Astrocyte (in vitro differentiated cells and primary cell): ENCODE measurements at regions not wholly inside any gene's neighbourhood (a gene's known extent, or its start where the extent isn't known, plus 50 kb on each side); places are given as distances from the start of the nearest gene placed in this dataset.

Experiments
- DNase-seq: peaks from one replicate; pipeline ENCODE4 v3.0.0-alpha.2; 2010; ENCODE audit warnings: low read depth
- FAIRE-seq: peaks from 2 replicates; lab custom pipeline; 2011; peaks lifted over from hg19 to GRCh38; lab: Jason Lieb, UNC
- H2AFZ ChIP-seq: 2 replicates; pipeline ENCODE4 v1.6.0; 2012; ENCODE audit warnings: low read depth, low read length, inconsistent platforms
- H3K27ac ChIP-seq: 2 replicates; pipeline ENCODE4 v1.5.1; 2011; ENCODE audit warnings: low read depth, low read length, inconsistent platforms
- H3K27me3 ChIP-seq: 2 replicates; pipeline ENCODE4 v1.6.0; 2011; ENCODE audit warnings: low read length, inconsistent platforms; ENCODE audit not compliant: insufficient read depth
- H3K36me3 ChIP-seq: 2 replicates; pipeline ENCODE4 v1.5.1; 2011; ENCODE audit warnings: low read length, inconsistent platforms; ENCODE audit not compliant: insufficient read depth
- H3K4me1 ChIP-seq: 2 replicates; pipeline ENCODE4 v1.5.1; 2011; ENCODE audit warnings: low read length, inconsistent platforms; ENCODE audit not compliant: insufficient read depth
- H3K4me2 ChIP-seq: 2 replicates; pipeline ENCODE4 v1.6.0; 2012; ENCODE audit warnings: low read length, inconsistent platforms
- H3K4me3 ChIP-seq: 2 replicates; pipeline ENCODE4 v1.5.1; 2011; ENCODE audit warnings: low read depth, mild to moderate bottlenecking, low read length, inconsistent platforms; ENCODE audit not compliant: insufficient read depth
- H3K79me2 ChIP-seq: 2 replicates; pipeline ENCODE4 v1.6.0; 2012; ENCODE audit warnings: mild to moderate bottlenecking, low read length, inconsistent platforms; ENCODE audit not compliant: insufficient read depth
- H3K9ac ChIP-seq: 2 replicates; pipeline ENCODE4 v1.6.0; 2012; ENCODE audit warnings: mild to moderate bottlenecking, low read length, inconsistent platforms
- H3K9me3 ChIP-seq: 2 replicates; pipeline ENCODE4 v1.5.1; 2012; ENCODE audit warnings: low read depth, mild to moderate bottlenecking, low read length, inconsistent platforms; ENCODE audit not compliant: insufficient read depth
- H4K20me1 ChIP-seq: 2 replicates; pipeline ENCODE4 v1.6.0; 2012; ENCODE audit warnings: low read length, inconsistent platforms; ENCODE audit not compliant: insufficient read depth
- H3K27ac Mint-ChIP-seq: one replicate; pipeline ENCODE4 v1.8.0; 2021; ENCODE audit warnings: mild to moderate bottlenecking, mixed read lengths; ENCODE audit not compliant: unreplicated experiment
- H3K27me3 Mint-ChIP-seq: one replicate; pipeline ENCODE4 v1.8.0; 2021; ENCODE audit warnings: low read depth, mixed read lengths; ENCODE audit not compliant: unreplicated experiment
- H3K36me3 Mint-ChIP-seq: one replicate; pipeline ENCODE4 v1.8.0; 2021; ENCODE audit warnings: low read depth, mixed read lengths; ENCODE audit not compliant: unreplicated experiment
- H3K4me1 Mint-ChIP-seq: one replicate; pipeline ENCODE4 v1.8.0; 2021; ENCODE audit warnings: low read depth, mixed read lengths; ENCODE audit not compliant: unreplicated experiment
- H3K4me3 Mint-ChIP-seq: one replicate; pipeline ENCODE4 v1.8.0; 2021; ENCODE audit warnings: mild to moderate bottlenecking, moderate library complexity, mixed read lengths; ENCODE audit not compliant: unreplicated experiment
- H3K9me3 Mint-ChIP-seq: one replicate; pipeline ENCODE4 v1.8.0; 2021; ENCODE audit warnings: mild to moderate bottlenecking, mixed read lengths; ENCODE audit not compliant: unreplicated experiment
- CTCF ChIP-seq: IDR thresholded peaks from 2 replicates; pipeline ENCODE4 v1.5.1; 2011; ENCODE audit warnings: low read depth, mild to moderate bottlenecking, inconsistent platforms, low read length, moderate library complexity; ENCODE audit not compliant: insufficient read depth
- EZH2 ChIP-seq: IDR thresholded peaks from 2 replicates; pipeline ENCODE4 v1.6.1; 2012; ENCODE audit warnings: mild to moderate bottlenecking, low read length, inconsistent platforms; ENCODE audit not compliant: insufficient read depth

- no peak overlapping the region for H3K27ac Mint-ChIP-seq
- no peaks in the 10 kb centered on the region for H3K4me1 ChIP-seq
- H3K4me3 ChIP-seq = no peak overlapping the region
- H3K36me3 Mint-ChIP-seq = no peaks in the 10 kb centered on the region
- H3K27me3 Mint-ChIP-seq = peaks cover 39% of the 10 kb centered on the region
- DNase-seq (no peak), FAIRE-seq (no peak)
- H3K9me3 ChIP-seq = no peaks in the 10 kb centered on the region
- H3K9me3 Mint-ChIP-seq = peaks cover 14% of the 10 kb centered on the region
- no peak overlapping the region for H3K4me3 Mint-ChIP-seq
- H2AFZ ChIP-seq = no peak overlapping the region
- H3K79me2 ChIP-seq = no peaks in the 10 kb centered on the region
- no peaks in the 10 kb centered on the region for H3K4me1 Mint-ChIP-seq
- H3K27ac ChIP-seq = no peak overlapping the region
- no peaks in the 10 kb centered on the region for H3K36me3 ChIP-seq
- no peaks in the 10 kb centered on the region for H3K27me3 ChIP-seq
- no peak overlapping the region for H3K9ac ChIP-seq
- no peaks in the 10 kb centered on the region for H4K20me1 ChIP-seq
- TF ChIP-seq EZH2 (no peak), CTCF (no peak)
- no peak overlapping the region for H3K4me2 ChIP-seq
Observed at GRCh38 chr17:74147966-74148365, 55.5 kb upstream of the RPL38 start.

- DNase-seq = no peak
- no peak overlapping the region for H2AFZ ChIP-seq
- Mint-ChIP-seq H3K9me3 (peaks cover 10% of the 10 kb centered on the region), H3K27ac (no peak overlapping the region), H3K4me3 (no peak overlapping the region), H3K4me1 (no peaks in the 10 kb centered on the region), H3K36me3 (no peaks in the 10 kb centered on the region), H3K27me3 (peaks cover 44% of the 10 kb centered on the region)
- H3K27ac ChIP-seq = no peak overlapping the region
- H3K36me3 ChIP-seq = no peaks in the 10 kb centered on the region
- no peaks in the 10 kb centered on the region for H3K4me1 ChIP-seq
- H3K4me2 ChIP-seq = no peak overlapping the region
- H3K4me3 ChIP-seq = no peak overlapping the region
- H3K9me3 ChIP-seq = no peaks in the 10 kb centered on the region
- H3K27me3 ChIP-seq = no peaks in the 10 kb centered on the region
- no peak overlapping the region for H3K9ac ChIP-seq
- no peaks in the 10 kb centered on the region for H3K79me2 ChIP-seq
- no peak for FAIRE-seq
- H4K20me1 ChIP-seq = no peaks in the 10 kb centered on the region
- TF ChIP-seq CTCF (no peak), EZH2 (no peak)
Observed at GRCh38 chr17:74148446-74148845, 55.0 kb upstream of the RPL38 start.

GRCh38 chr17:74148901-74149596 lies 54.4 kb upstream of the RPL38 start:
- H3K9me3 ChIP-seq = no peaks in the 10 kb centered on the region
- no peak for FAIRE-seq
- H3K9ac ChIP-seq = no peak overlapping the region
- H3K79me2 ChIP-seq = no peaks in the 10 kb centered on the region
- Mint-ChIP-seq H3K9me3 (peaks cover 6% of the 10 kb centered on the region), H3K4me3 (no peak overlapping the region), H3K4me1 (no peaks in the 10 kb centered on the region), H3K27me3 (peaks cover 50% of the 10 kb centered on the region), H3K27ac (no peak overlapping the region), H3K36me3 (no peaks in the 10 kb centered on the region)
- no peaks in the 10 kb centered on the region for H4K20me1 ChIP-seq
- H3K4me3 ChIP-seq = no peak overlapping the region
- no peak for DNase-seq
- H3K27ac ChIP-seq = no peak overlapping the region
- H3K27me3 ChIP-seq = no peaks in the 10 kb centered on the region
- no peak overlapping the region for H3K4me2 ChIP-seq
- H2AFZ ChIP-seq = no peak overlapping the region
- TF ChIP-seq CTCF (no peak), EZH2 (no peak)
- no peaks in the 10 kb centered on the region for H3K36me3 ChIP-seq
- H3K4me1 ChIP-seq = no peaks in the 10 kb centered on the region
